CD14-positive monocyte (primary cell): ENCODE measurements at regions not wholly inside any gene's neighbourhood (a gene's known extent, or its start where the extent isn't known, plus 50 kb on each side); places are given as distances from the start of the nearest gene placed in this dataset.

Source experiments
- DNase-seq, 3 donors: peaks; one replicate each; pipeline ENCODE4 v3.0.0-alpha.2; 2011 to 2022
- H2AFZ ChIP-seq: 2 replicates; pipeline ENCODE4 v1.6.0; 2012; ENCODE audit warnings: mild to moderate bottlenecking, low read depth, low read length, inconsistent platforms; ENCODE audit not compliant: insufficient read depth, poor library complexity, severe bottlenecking
- H3K27ac ChIP-seq, 2 donors: 1 replicate in 1 of 2; 2 replicates in 1 of 2; pipeline ENCODE4 v1.5.1; 2012 to 2013; ENCODE audit warnings: low read length in 2 of 2, control low read depth in 1 of 2, inconsistent platforms in 1 of 2, low read depth in 1 of 2, mild to moderate bottlenecking in 1 of 2
- H3K27me3 ChIP-seq, 2 donors: one replicate each; pipeline versions ENCODE4 v1.6.0 to v1.6.1; 2011 to 2013; ENCODE audit warnings: low read length in 2 of 2; ENCODE audit not compliant: control insufficient read depth in 2 of 2, insufficient read depth in 2 of 2
- H3K36me3 ChIP-seq, 2 donors: replicated peaks in 1 of 2; 1 replicate in 1 of 2; 2 replicates in 1 of 2; pipeline versions ENCODE4 v1.5.1 to v1.6.1; 2012 to 2013; ENCODE audit warnings: low read length in 2 of 2, control low read depth in 1 of 2, inconsistent platforms in 1 of 2, mild to moderate bottlenecking in 1 of 2; ENCODE audit not compliant: insufficient read depth in 2 of 2, control insufficient read depth in 1 of 2
- H3K4me1 ChIP-seq, 2 donors: 1 replicate in 1 of 2; 2 replicates in 1 of 2; pipeline versions ENCODE4 v1.5.1 to v1.6.1; 2012 to 2013; ENCODE audit warnings: low read length in 2 of 2, control low read depth in 1 of 2, inconsistent platforms in 1 of 2, mild to moderate bottlenecking in 1 of 2, moderate library complexity in 1 of 2; ENCODE audit not compliant: insufficient read depth in 2 of 2, control insufficient read depth in 1 of 2
- H3K4me2 ChIP-seq: replicated peaks from 2 replicates; pipeline ENCODE3; 2012; ENCODE audit warnings: low read length, moderate library complexity, mild to moderate bottlenecking; ENCODE audit not compliant: poor library complexity, severe bottlenecking; ENCODE audit errors: extremely low read depth
- H3K4me3 ChIP-seq, 3 experiments: fragments of 200-600 bp in 1 of 3; sonication (generic) in 1 of 3; replicated peaks in 1 of 3; 1 replicate in 2 of 3; 2 replicates in 1 of 3; pipeline ENCODE4 v1.5.1; 2011 to 2013; ENCODE audit warnings: low read length in 3 of 3, mild to moderate bottlenecking in 3 of 3, control low read depth in 2 of 3, low read depth in 2 of 3, inconsistent platforms in 1 of 3, moderate library complexity in 1 of 3
- H3K79me2 ChIP-seq: 2 replicates; pipeline ENCODE4 v1.6.0; 2012; ENCODE audit warnings: mild to moderate bottlenecking, control low read depth, inconsistent platforms, low read length, moderate library complexity; ENCODE audit not compliant: insufficient read depth
- H3K9ac ChIP-seq: 2 replicates; pipeline ENCODE4 v1.6.0; 2017; ENCODE audit warnings: low read length, mild to moderate bottlenecking; ENCODE audit not compliant: insufficient read depth, poor library complexity, severe bottlenecking
- H3K9me3 ChIP-seq, 2 donors: replicated peaks in 1 of 2; 1 replicate in 1 of 2; 2 replicates in 1 of 2; pipeline versions ENCODE4 v1.5.1 to v1.6.1; 2012 to 2013; ENCODE audit warnings: low read length in 2 of 2, control low read depth in 1 of 2; ENCODE audit not compliant: control insufficient read depth in 1 of 2, insufficient read depth in 1 of 2
- H4K20me1 ChIP-seq: 2 replicates; pipeline ENCODE4 v1.6.0; 2012; ENCODE audit warnings: mild to moderate bottlenecking, low read length, control low read depth, moderate library complexity; ENCODE audit not compliant: insufficient read depth
- H3K27ac Mint-ChIP-seq, 7 donors: one replicate each; pipeline ENCODE4 v1.8.0; 2020; ENCODE audit warnings: mild to moderate bottlenecking in 7 of 7, mixed read lengths in 7 of 7, moderate library complexity in 6 of 7, inconsistent platforms in 2 of 7
- H3K27me3 Mint-ChIP-seq, 3 donors: one replicate each; pipeline ENCODE4 v1.8.0; 2021 to 2022; ENCODE audit warnings: low read depth in 3 of 3, mild to moderate bottlenecking in 3 of 3, mixed read lengths in 3 of 3, moderate library complexity in 3 of 3, inconsistent platforms in 1 of 3
- H3K36me3 Mint-ChIP-seq, 2 donors: one replicate each; pipeline ENCODE4 v1.8.0; 2020; ENCODE audit warnings: mixed read lengths in 2 of 2, inconsistent platforms in 1 of 2, mild to moderate bottlenecking in 1 of 2
- H3K4me1 Mint-ChIP-seq: one replicate; pipeline ENCODE4 v1.8.0; 2020; ENCODE audit warnings: mild to moderate bottlenecking, mixed read lengths
- H3K4me3 Mint-ChIP-seq, 2 donors: one replicate each; pipeline ENCODE4 v1.8.0; 2020; ENCODE audit warnings: mild to moderate bottlenecking in 2 of 2, mixed read lengths in 2 of 2, moderate library complexity in 1 of 2
- H3K9me3 Mint-ChIP-seq, 7 donors: one replicate each; pipeline ENCODE4 v1.8.0; 2020 to 2022; ENCODE audit warnings: mixed read lengths in 7 of 7, mild to moderate bottlenecking in 6 of 7, moderate library complexity in 6 of 7, inconsistent platforms in 2 of 7
- CTCF ChIP-seq: fragments of 200-600 bp; IDR thresholded peaks from one replicate; pipeline ENCODE4 v1.8.0; 2022; ENCODE audit warnings: antibody characterized with exemption, mild to moderate bottlenecking
- WGBS: methylation state at CpG from one replicate; pipeline ENCODE4 v1.1.5; 2013; ENCODE audit warnings: missing lambda C conversion rate; ENCODE audit not compliant: insufficient coverage; 5-methylcytosine and 5-hydroxymethylcytosine counted together
- intact Hi-C, 2 donors: fragments of 100-400 bp; cut with micrococcal nuclease; formaldehyde crosslinking; loops; one replicate each; pipeline versions ENCODE4 v1.15.0 to v1.15.1; 2023

GRCh38 chr5:162931501-162931900, 505.9 kb upstream of the CCNG1 start:
- Histone ChIP-seq H3K79me2 (no peaks in the 10 kb centered on the region), H3K4me3 (no peak overlapping the region), H3K27ac (no peak overlapping the region), H3K4me2 (no peak overlapping the region), H2AFZ (no peak overlapping the region), H3K4me1 (no peaks in the 10 kb centered on the region), H3K27me3 (no peaks in the 10 kb centered on the region), H3K9me3 (peaks cover 17 to 25% of the 10 kb centered on the region in 2 donors), H4K20me1 (no peaks in the 10 kb centered on the region), H3K9ac (no peak overlapping the region), H3K36me3 (no peaks in the 10 kb centered on the region)
- intact Hi-C loops = no loop called here
- H3K27ac Mint-ChIP-seq = no peak overlapping the region
- H3K4me1 Mint-ChIP-seq = no peaks in the 10 kb centered on the region
- no peak for DNase-seq
- WGBS = no CpG with 5 or more reads among the region's 2 CpGs
- no peak for TF ChIP-seq CTCF
- no peaks in the 10 kb centered on the region for H3K36me3 Mint-ChIP-seq
- H3K4me3 Mint-ChIP-seq = no peak overlapping the region
- H3K27me3 Mint-ChIP-seq = no peaks in the 10 kb centered on the region
- peaks cover 2 to 20% (median 10%) of the 10 kb centered on the region in 7 donors for H3K9me3 Mint-ChIP-seq

DNA sequence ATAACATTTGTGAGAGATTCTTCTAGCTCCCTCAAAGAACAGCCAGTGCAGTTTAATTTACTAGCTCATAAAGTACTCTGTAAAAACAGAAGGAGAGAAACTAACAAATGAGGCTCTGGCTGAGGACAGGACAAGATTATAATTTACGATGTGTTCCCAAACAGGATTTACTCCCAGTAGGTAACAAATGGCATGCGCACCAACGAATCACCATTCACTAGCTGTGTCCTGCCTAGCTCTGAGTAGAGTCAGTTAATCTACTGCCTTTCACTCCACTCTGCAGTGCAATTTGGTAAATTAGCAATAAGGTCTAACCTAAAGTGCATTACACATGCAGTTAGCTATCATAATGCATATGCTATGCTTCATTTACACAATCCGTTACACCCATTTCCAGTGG, 497.4 kb upstream of the CCNG1 start:
- H3K9me3 Mint-ChIP-seq = peaks cover 2 to 15% (median 8%) of the 10 kb centered on the region in 7 donors

More for the DNA sequence above, 497.4 kb upstream of the CCNG1 start:
- no peaks in the 10 kb centered on the region for H4K20me1 ChIP-seq
- H3K27me3 Mint-ChIP-seq = no peaks in the 10 kb centered on the region
- DNase-seq = no peak
- H3K27ac Mint-ChIP-seq = no peak overlapping the region
- H3K27ac ChIP-seq = no peak overlapping the region
- TF ChIP-seq CTCF = no peak
- intact Hi-C loops = no loop called here
- WGBS = 46% methylated on average over 3 of the region's 4 CpGs
- no peak overlapping the region for H3K4me3 Mint-ChIP-seq
- no peaks in the 10 kb centered on the region for H3K27me3 ChIP-seq
- no peaks in the 10 kb centered on the region for H3K4me1 ChIP-seq
- no peak overlapping the region for H3K4me2 ChIP-seq
- H3K9me3 ChIP-seq = peaks cover 14 to 19% of the 10 kb centered on the region in 2 donors
- H3K36me3 ChIP-seq = no peaks in the 10 kb centered on the region
- H3K4me1 Mint-ChIP-seq = no peaks in the 10 kb centered on the region
- H3K9ac ChIP-seq = no peak overlapping the region
- no peaks in the 10 kb centered on the region for H3K36me3 Mint-ChIP-seq
- H2AFZ ChIP-seq = no peak overlapping the region
- no peaks in the 10 kb centered on the region for H3K79me2 ChIP-seq
- H3K4me3 ChIP-seq = no peak overlapping the region
